Omental fat pad (tissue), 3 donors: ENCODE measurements at regions not wholly inside any gene's neighbourhood (a gene's known extent, or its start where the extent isn't known, plus 50 kb on each side); places are given as distances from the start of the nearest gene placed in this dataset.
A peak's percentile ranks its signal among the peaks of the same experiment; 100 is the strongest.
"Not testable (repeated sequence)": the region's sequence is repeated elsewhere in the genome, so short reads cannot be mapped to it uniquely, and the experiment has no call there.

Experiments used
- ATAC-seq: fragments of 150-250 bp; one replicate; pipeline ENCODE4 v1.9.1; 2016; ENCODE audit warnings: mild to moderate bottlenecking, moderate library complexity; ENCODE audit not compliant: low FRiP score
- DNase-seq: peaks from one replicate; pipeline ENCODE4 v3.0.0-alpha.2; 2019; ENCODE audit warnings: low spot score
- CTCF ChIP-seq, 3 donors: fragments of 450-650 bp; IDR thresholded peaks; one replicate each; pipeline ENCODE4 v1.5.1; 2016 to 2017; ENCODE audit warnings: antibody characterized with exemption in 3 of 3, mild to moderate bottlenecking in 3 of 3, moderate library complexity in 2 of 3

GRCh38 chr5:82426464-82427154 lies 148.5 kb upstream of the RPS23 start:
- TF ChIP-seq CTCF (IDR thresholded peaks at IDR 0.05) = no peak
- ATAC-seq = peak; percentile 48
- DNase-seq = no peak

- DNase-seq (no peak), ATAC-seq (peak; percentile 37)
- no peak for TF ChIP-seq CTCF (IDR thresholded peaks at IDR 0.05)
Measured at GRCh38 chr5:82425591-82425990, 147.4 kb upstream of the RPS23 start.

GRCh38 chr5:82424211-82424610 lies 146.1 kb upstream of the RPS23 start:
- no peak for TF ChIP-seq CTCF (IDR thresholded peaks at IDR 0.05)
- DNase-seq (no peak), ATAC-seq (no peak)

GRCh38 chr5:82422751-82423181 lies 144.6 kb upstream of the RPS23 start:
- no peak for TF ChIP-seq CTCF (IDR thresholded peaks at IDR 0.05)
- DNase-seq = peak; percentile 40
- ATAC-seq = peak; percentile 41

GRCh38 chr5:82422001-82422740 lies 144.0 kb upstream of the RPS23 start:
- no peak for TF ChIP-seq CTCF (IDR thresholded peaks at IDR 0.05)
- DNase-seq (no peak), ATAC-seq (no peak)

- no peak for TF ChIP-seq CTCF (IDR thresholded peaks at IDR 0.05)
- peak; percentile 29 for ATAC-seq
- no peak for DNase-seq
Measured at GRCh38 chr5:82421119-82421518, 143.0 kb upstream of the RPS23 start.

- ATAC-seq, DNase-seq: not testable (repeated sequence)
Measured at GRCh38 chr5:82420524-82420923, 142.4 kb upstream of the RPS23 start.
